HAP-1 (cell line): ENCODE measurements at regions not wholly inside any gene's neighbourhood (a gene's known extent, or its start where the extent isn't known, plus 50 kb on each side); places are given as distances from the start of the nearest gene placed in this dataset.
"Not testable (repeated sequence)": the region's sequence is repeated elsewhere in the genome, so short reads cannot be mapped to it uniquely, and the experiment has no call there.

Experiments
- DNase-seq, 2 experiments: peaks; one replicate each; pipeline ENCODE4 v3.0.0-alpha.2; 2016 to 2020; ENCODE audit warnings: low spot score in 2 of 2
- H3K27me3 ChIP-seq: fragments of 250-450 bp; sonication (Bioruptor Pico); 2 replicates; pipeline ENCODE4 v1.5.1; 2020; ENCODE audit warnings: low read depth, mild to moderate bottlenecking, moderate library complexity
- H3K36me3 ChIP-seq: fragments of 250-450 bp; sonication (Bioruptor Pico); replicated peaks from 2 replicates; pipeline ENCODE4 v1.5.1; 2020; ENCODE audit warnings: mild to moderate bottlenecking
- H3K4me1 ChIP-seq: fragments of 250-450 bp; sonication (Bioruptor Pico); 2 replicates; pipeline ENCODE4 v1.5.1; 2020; ENCODE audit warnings: mild to moderate bottlenecking
- H3K4me3 ChIP-seq: fragments of 250-450 bp; sonication (Bioruptor Pico); 2 replicates; pipeline ENCODE4 v1.5.1; 2020; ENCODE audit warnings: mild to moderate bottlenecking, moderate library complexity
- H3K9me3 ChIP-seq: fragments of 250-450 bp; sonication (Bioruptor Pico); 2 replicates; pipeline ENCODE4 v1.5.1; 2020; ENCODE audit warnings: mild to moderate bottlenecking, moderate library complexity
- in situ Hi-C: fragments of 300-500 bp; cut with MboI; formaldehyde crosslinking; loops from 3 replicates; pipeline ENCODE4 v1.14.3; 2020; ENCODE audit warnings: low sequenced_read_pairs, inconsistent platforms, mixed read lengths

DNA sequence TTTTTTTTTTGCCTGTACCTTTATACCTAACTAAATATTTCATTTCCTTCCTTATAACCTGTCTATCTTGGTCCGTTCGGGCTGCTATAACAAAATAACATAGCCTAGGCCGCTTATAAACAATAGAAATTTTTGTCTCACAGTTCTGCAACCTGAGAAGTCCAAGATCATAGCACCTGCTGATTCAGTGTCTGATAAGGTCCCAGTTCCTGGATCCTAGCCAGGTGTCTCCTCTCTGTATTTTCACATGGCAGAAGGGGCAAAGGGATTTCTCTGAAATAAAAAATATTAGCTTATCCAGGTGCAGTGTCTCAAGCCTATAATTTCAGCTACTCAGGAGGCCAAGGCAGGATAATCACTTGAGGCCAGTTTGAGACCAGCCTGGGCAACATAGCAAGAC lies 1046.6 kb upstream of the USP15 start:
- in situ Hi-C loops, result no loop called here
- H3K4me3 ChIP-seq, result no peak overlapping the region
- no peaks in the 10 kb centered on the region for H3K27me3 ChIP-seq
- H3K9me3 ChIP-seq, result no peaks in the 10 kb centered on the region
- H3K4me1 ChIP-seq, result no peaks in the 10 kb centered on the region
- no peak for DNase-seq
- no peaks in the 10 kb centered on the region for H3K36me3 ChIP-seq

DNA sequence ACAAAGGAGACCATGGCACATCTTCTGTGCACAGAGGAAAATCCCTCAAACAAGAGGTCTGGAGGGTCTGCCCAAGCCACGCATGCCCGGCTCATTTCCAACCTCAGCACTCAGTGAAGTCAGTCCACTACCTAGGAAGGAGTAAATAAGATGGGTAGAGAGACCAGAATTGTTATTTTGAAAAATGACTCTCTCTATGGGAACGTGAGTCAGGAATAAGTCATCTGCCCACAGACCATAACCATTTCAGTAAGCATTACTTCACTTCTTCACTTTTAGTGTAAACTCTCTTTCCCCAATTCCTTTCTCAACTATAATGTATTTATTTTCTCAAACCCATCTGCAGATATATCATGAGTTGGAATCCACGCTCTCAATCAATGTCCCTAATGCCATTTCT lies 1039.9 kb upstream of the USP15 start:
- no peaks in the 10 kb centered on the region for H3K4me1 ChIP-seq
- no peaks in the 10 kb centered on the region for H3K27me3 ChIP-seq
- no peaks in the 10 kb centered on the region for H3K36me3 ChIP-seq
- no peaks in the 10 kb centered on the region for H3K9me3 ChIP-seq
- in situ Hi-C loops, result no loop called here
- DNase-seq, result no peak
- H3K4me3 ChIP-seq, result no peak overlapping the region

- H3K27me3 ChIP-seq, result no peaks in the 10 kb centered on the region
- H3K36me3 ChIP-seq, result no peaks in the 10 kb centered on the region
- no peak overlapping the region for H3K4me3 ChIP-seq
- in situ Hi-C loops, result no loop called here
- H3K9me3 ChIP-seq, result no peaks in the 10 kb centered on the region
- H3K4me1 ChIP-seq, result no peaks in the 10 kb centered on the region
- no peak for DNase-seq
Measured at GRCh38 chr12:61232040-61232439, 1028.2 kb upstream of the USP15 start.

DNA sequence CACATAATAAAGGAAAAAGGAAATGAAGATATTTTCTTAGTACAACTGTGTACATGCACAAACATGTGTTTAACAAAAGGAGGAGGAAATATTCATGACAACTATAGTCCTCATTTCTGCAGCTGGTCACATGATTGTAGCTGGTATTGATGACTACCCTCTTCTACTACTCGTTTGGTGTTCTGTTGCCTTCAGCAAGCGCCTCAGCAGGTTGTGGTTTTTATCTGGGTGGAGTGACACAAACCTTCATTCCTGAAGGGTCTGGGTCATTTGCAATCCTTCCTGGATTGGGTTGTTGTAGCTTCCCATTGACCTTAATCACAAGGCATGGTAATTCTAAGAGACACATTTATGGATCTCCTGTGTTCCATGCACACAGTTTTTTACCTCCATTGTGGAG lies 1009.9 kb upstream of the USP15 start:
- in situ Hi-C loops, result no loop called here
- H3K4me1 ChIP-seq, result no peaks in the 10 kb centered on the region
- H3K36me3 ChIP-seq, result no peaks in the 10 kb centered on the region
- H3K4me3 ChIP-seq, result no peak overlapping the region
- no peak for DNase-seq
- no peaks in the 10 kb centered on the region for H3K27me3 ChIP-seq
- H3K9me3 ChIP-seq, result no peaks in the 10 kb centered on the region

DNA sequence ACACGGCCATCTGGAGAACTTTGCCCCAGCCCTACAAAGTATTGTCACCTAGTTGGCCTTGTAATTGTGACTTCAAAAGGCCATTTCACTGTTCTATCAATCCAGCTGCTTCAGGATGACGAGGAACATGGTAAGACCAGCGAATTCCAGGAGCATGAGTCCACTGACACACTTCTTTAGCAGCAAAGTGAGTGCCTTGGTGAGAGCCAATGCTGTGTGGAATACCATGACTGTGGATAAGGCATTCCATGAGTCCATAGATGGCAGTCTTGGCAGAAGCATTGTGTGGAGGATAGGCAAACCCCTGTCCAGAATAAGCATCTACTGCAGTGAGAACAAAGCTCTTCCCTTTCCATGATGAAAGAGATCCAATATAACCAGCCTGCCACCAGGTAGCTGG lies 1009.1 kb upstream of the USP15 start:
- H3K27me3 ChIP-seq, result no peaks in the 10 kb centered on the region
- no peaks in the 10 kb centered on the region for H3K9me3 ChIP-seq
- no peak overlapping the region for H3K4me3 ChIP-seq
- DNase-seq, result no peak
- in situ Hi-C loops, result no loop called here
- no peaks in the 10 kb centered on the region for H3K4me1 ChIP-seq
- H3K36me3 ChIP-seq, result no peaks in the 10 kb centered on the region

DNA sequence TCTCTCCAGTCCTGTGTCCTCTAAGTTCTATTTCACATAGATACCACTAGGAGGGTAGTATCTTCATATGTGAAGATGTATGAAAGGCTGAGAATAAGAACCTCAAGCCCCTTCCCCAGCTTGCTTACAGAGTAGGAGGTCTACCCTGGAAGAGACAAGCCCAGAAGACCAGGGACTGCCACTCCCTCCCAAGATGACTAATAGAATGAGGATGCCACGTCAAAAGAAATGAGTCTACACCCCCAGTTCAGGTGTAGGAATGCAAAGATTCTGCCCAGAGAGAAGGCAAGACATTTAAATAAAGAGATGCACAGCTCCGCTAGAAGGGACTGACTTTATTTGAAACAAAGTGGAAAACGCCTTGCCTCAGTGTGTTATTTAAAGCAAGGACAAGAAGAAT lies 1006.0 kb upstream of the USP15 start:
- Histone ChIP-seq H3K27me3 (no peaks in the 10 kb centered on the region), H3K4me1 (no peaks in the 10 kb centered on the region), H3K36me3 (no peaks in the 10 kb centered on the region), H3K9me3 (no peaks in the 10 kb centered on the region), H3K4me3 (no peak overlapping the region)
- in situ Hi-C loops, result no loop called here
- no peak for DNase-seq

GRCh38 chr12:61264294-61264693 lies 995.9 kb upstream of the USP15 start:
- in situ Hi-C loops, H3K36me3 ChIP-seq, H3K4me3 ChIP-seq, H3K4me1 ChIP-seq, H3K27me3 ChIP-seq, DNase-seq, H3K9me3 ChIP-seq: not testable (repeated sequence)

DNA sequence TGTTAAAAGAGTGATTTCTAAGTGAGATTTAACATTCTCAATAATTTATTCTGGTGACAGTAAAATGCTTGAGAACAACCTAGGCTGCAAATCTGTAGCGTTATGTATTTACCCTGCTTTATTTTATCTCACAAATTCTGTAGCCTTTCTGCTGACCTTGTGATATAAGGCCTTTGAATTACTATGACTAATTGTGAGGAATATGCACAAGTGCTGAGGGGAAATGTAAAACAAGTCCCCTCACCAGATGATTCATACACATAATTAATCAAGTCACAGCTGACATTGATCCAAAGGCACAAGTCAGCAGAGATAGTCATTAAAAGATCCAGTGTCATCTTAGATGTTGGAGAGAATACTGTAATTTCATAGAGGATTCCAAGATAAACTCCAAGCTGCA lies 992.7 kb upstream of the USP15 start:
- no peak overlapping the region for H3K4me3 ChIP-seq
- DNase-seq, result no peak
- H3K9me3 ChIP-seq, result no peaks in the 10 kb centered on the region; the same call in 1 of the 2 replicates
- in situ Hi-C loops, result no loop called here
- H3K4me1 ChIP-seq, result no peaks in the 10 kb centered on the region
- no peaks in the 10 kb centered on the region for H3K36me3 ChIP-seq
- no peaks in the 10 kb centered on the region for H3K27me3 ChIP-seq

- Histone ChIP-seq H3K36me3 (no peaks in the 10 kb centered on the region), H3K9me3 (no peaks in the 10 kb centered on the region), H3K4me1 (no peaks in the 10 kb centered on the region), H3K4me3 (no peak overlapping the region), H3K27me3 (no peaks in the 10 kb centered on the region)
- in situ Hi-C loops, result no loop called here
- DNase-seq, result no peak
Measured at GRCh38 chr12:61272441-61272840, 987.8 kb upstream of the USP15 start.

GRCh38 chr12:61282790-61283575 lies 977.2 kb upstream of the USP15 start:
- Histone ChIP-seq H3K27me3 (no peaks in the 10 kb centered on the region), H3K9me3 (no peaks in the 10 kb centered on the region; the same call in 1 of the 2 replicates), H3K36me3 (no peaks in the 10 kb centered on the region), H3K4me1 (no peaks in the 10 kb centered on the region), H3K4me3 (no peak overlapping the region)
- in situ Hi-C loops, result no loop called here
- DNase-seq, result no peak

- Histone ChIP-seq H3K4me1 (no peaks in the 10 kb centered on the region), H3K9me3 (no peaks in the 10 kb centered on the region; the same call in 1 of the 2 replicates), H3K27me3 (no peaks in the 10 kb centered on the region), H3K36me3 (no peaks in the 10 kb centered on the region), H3K4me3 (no peak overlapping the region)
- no peak for DNase-seq
- in situ Hi-C loops, result no loop called here
Measured at GRCh38 chr12:61290473-61290872, 969.7 kb upstream of the USP15 start.

DNA sequence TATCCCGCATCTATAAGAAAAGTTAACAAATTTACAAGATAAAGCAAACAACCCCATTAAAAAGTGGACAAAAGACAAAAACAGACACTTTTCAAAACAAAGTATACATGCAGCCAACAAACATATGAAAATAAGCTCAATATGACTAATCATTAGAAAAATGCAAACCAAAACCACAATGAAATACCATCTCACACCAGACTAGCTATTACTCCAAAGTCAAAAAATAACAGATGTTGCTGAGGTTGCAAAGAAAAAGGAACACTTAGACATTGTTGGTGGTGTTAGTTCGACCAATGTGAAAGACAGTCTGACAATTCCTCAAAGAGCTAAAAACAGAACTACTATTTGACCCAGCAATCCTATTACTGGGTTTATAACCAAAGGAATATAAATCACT lies 968.6 kb upstream of the USP15 start:
- H3K4me1 ChIP-seq, result no peaks in the 10 kb centered on the region
- H3K36me3 ChIP-seq, result no peaks in the 10 kb centered on the region
- H3K9me3 ChIP-seq, result no peaks in the 10 kb centered on the region; the same call in 1 of the 2 replicates
- no peaks in the 10 kb centered on the region for H3K27me3 ChIP-seq
- no peak for DNase-seq
- H3K4me3 ChIP-seq, result no peak overlapping the region
- in situ Hi-C loops, result no loop called here

GRCh38 chr12:61294011-61294410 lies 966.2 kb upstream of the USP15 start:
- H3K27me3 ChIP-seq, H3K36me3 ChIP-seq, in situ Hi-C loops, H3K4me1 ChIP-seq, DNase-seq, H3K9me3 ChIP-seq, H3K4me3 ChIP-seq: not testable (repeated sequence)

DNA sequence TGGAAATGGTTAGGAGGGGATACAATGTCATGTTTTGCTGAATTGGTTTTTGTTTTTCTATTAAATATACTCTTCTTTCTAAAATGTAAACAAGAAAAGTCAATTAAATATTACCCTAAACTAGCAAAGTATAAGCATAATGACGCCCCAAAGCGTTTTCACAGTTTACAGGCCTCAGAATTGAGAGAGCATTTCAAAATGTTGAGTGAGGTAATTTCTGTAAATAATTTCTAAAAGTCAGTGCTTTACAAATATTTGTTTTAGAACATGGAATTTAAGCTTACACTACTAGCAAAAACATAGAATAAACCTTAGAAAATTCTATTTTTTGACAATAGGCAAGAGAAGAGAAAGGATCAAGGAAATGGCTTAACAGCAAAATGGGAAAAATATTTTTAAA lies 958.4 kb upstream of the USP15 start:
- Histone ChIP-seq H3K9me3 (no peaks in the 10 kb centered on the region), H3K4me1 (no peaks in the 10 kb centered on the region), H3K27me3 (no peaks in the 10 kb centered on the region), H3K36me3 (no peaks in the 10 kb centered on the region), H3K4me3 (no peak overlapping the region)
- in situ Hi-C loops, result no loop called here
- no peak for DNase-seq

DNA sequence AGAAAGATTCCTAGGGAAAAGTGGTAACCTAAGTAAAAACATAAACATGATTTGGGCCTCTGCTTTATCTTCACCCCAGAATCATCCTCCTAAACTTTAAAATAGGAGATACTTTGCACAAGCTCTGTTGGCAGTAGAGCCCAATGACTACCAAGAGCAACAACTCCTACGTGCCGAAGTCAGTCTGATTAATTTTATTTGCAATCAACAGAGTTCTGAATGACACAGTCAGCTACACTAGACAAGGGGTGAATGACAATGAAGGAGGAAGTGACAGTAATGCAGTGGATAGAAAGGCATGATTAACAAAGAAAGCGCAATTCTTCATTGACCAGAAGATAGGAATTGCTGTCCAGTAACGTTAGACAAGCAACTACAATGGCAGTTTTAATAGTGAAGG lies 957.9 kb upstream of the USP15 start:
- no peak overlapping the region for H3K4me3 ChIP-seq
- H3K36me3 ChIP-seq, result no peaks in the 10 kb centered on the region
- no peaks in the 10 kb centered on the region for H3K9me3 ChIP-seq
- DNase-seq, result no peak
- in situ Hi-C loops, result no loop called here
- no peaks in the 10 kb centered on the region for H3K4me1 ChIP-seq
- no peaks in the 10 kb centered on the region for H3K27me3 ChIP-seq
